ENCODE measurements at regions not wholly inside any gene's neighbourhood (a gene's known extent, or its start where the extent isn't known, plus 50 kb on each side); places are given as distances from the start of the nearest gene placed in this dataset.
"Not testable (repeated sequence)": the region's sequence is repeated elsewhere in the genome, so short reads cannot be mapped to it uniquely, and the experiment has no call there.

- TF ChIP-seq, protein P1, sequence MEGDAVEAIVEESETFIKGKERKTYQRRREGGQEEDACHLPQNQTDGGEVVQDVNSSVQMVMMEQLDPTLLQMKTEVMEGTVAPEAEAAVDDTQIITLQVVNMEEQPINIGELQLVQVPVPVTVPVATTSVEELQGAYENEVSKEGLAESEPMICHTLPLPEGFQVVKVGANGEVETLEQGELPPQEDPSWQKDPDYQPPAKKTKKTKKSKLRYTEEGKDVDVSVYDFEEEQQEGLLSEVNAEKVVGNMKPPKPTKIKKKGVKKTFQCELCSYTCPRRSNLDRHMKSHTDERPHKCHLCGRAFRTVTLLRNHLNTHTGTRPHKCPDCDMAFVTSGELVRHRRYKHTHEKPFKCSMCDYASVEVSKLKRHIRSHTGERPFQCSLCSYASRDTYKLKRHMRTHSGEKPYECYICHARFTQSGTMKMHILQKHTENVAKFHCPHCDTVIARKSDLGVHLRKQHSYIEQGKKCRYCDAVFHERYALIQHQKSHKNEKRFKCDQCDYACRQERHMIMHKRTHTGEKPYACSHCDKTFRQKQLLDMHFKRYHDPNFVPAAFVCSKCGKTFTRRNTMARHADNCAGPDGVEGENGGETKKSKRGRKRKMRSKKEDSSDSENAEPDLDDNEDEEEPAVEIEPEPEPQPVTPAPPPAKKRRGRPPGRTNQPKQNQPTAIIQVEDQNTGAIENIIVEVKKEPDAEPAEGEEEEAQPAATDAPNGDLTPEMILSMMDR (IDR thresholded peaks at IDR 0.05) = not testable (repeated sequence)
- TF ChIP-seq POLR2A (IDR thresholded peaks at IDR 0.05) = not testable (repeated sequence)
These were observed 80.4 kb downstream of the OR4M2 start for GRCh38 chr15:22160741-22161140.

Data from right lobe of liver (tissue), 4 donors.